ENCODE measurements at regions not wholly inside any gene's neighbourhood (a gene's known extent, or its start where the extent isn't known, plus 50 kb on each side); places are given as distances from the start of the nearest gene placed in this dataset.

DNA sequence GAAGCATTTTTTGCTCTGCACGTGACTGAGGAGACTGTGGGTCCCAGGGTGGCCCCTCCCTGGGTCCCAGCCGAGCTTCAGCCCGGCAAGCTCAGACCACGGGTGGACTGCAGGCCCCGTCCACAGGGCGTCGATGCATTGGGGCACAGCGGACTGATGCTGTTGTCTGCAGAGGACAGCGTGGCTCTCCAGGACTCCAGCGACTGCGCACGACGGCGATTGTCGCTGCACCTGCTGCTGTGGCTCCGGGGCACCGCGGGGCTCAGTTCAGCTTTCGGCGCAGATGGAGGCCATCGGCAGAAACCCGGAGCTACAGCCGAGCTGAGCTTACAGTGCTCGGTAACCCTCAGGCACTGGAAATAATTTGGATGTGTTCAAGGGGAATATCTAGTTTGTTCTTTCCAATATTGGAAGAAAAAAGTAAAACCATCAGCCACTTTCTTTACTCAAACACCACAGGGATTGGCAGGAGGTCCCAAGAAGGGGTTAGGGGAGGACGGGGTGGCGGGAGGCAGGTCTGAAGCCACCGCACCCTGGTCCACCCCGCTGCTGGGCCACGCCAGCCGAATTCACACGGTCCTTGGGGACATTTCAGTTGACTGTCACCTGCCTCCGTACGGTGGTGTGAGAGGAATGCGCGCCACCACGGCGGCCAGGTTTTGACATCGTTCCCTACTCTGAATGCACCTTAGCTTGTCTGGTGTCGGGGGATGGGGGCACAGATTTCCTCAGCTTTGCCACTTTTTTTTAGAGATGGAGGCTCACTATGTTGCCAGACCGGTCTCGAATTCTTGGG lies 88.7 kb upstream of the RPH3AL start:
- no peak for TF ChIP-seq HMGA2 (CRISPR knock-in tag; IDR thresholded peaks at IDR 0.05)
- no peak for TF ChIP-seq SP1 (CRISPR knock-in tag; conservative IDR thresholded peaks at IDR 0.05)
- no peak for TF ChIP-seq MXD4 (CRISPR knock-in tag; IDR thresholded peaks at IDR 0.05; ENCODE audit: borderline replicate concordance)
- TF ChIP-seq TCF7 (CRISPR knock-in tag; IDR thresholded peaks at IDR 0.05; ENCODE audit: low read depth) = no peak
- TF ChIP-seq, protein P1, sequence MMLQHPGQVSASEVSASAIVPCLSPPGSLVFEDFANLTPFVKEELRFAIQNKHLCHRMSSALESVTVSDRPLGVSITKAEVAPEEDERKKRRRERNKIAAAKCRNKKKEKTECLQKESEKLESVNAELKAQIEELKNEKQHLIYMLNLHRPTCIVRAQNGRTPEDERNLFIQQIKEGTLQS (CRISPR knock-in tag; conservative IDR thresholded peaks at IDR 0.05) = no peak
- no peak for TF ChIP-seq NR1H2 (CRISPR knock-in tag; IDR thresholded peaks at IDR 0.05)
- no peak for TF ChIP-seq PRRX2 (CRISPR knock-in tag; IDR thresholded peaks at IDR 0.05)
- TF ChIP-seq, protein P2, sequence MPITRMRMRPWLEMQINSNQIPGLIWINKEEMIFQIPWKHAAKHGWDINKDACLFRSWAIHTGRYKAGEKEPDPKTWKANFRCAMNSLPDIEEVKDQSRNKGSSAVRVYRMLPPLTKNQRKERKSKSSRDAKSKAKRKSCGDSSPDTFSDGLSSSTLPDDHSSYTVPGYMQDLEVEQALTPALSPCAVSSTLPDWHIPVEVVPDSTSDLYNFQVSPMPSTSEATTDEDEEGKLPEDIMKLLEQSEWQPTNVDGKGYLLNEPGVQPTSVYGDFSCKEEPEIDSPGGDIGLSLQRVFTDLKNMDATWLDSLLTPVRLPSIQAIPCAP (CRISPR knock-in tag; IDR thresholded peaks at IDR 0.05) = no peak
- no peak for TF ChIP-seq EMX1 (CRISPR knock-in tag; IDR thresholded peaks at IDR 0.05)
- TF ChIP-seq, protein P3, sequence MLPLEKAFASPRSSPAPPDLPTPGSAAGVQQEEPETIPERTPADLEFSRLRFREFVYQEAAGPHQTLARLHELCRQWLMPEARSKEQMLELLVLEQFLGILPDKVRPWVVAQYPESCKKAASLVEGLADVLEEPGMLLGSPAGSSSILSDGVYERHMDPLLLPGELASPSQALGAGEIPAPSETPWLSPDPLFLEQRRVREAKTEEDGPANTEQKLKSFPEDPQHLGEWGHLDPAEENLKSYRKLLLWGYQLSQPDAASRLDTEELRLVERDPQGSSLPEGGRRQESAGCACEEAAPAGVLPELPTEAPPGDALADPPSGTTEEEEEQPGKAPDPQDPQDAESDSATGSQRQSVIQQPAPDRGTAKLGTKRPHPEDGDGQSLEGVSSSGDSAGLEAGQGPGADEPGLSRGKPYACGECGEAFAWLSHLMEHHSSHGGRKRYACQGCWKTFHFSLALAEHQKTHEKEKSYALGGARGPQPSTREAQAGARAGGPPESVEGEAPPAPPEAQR (CRISPR knock-in tag; IDR thresholded peaks at IDR 0.05) = no peak
- TF ChIP-seq TP53 (CRISPR knock-in tag; IDR thresholded peaks at IDR 0.05) = no peak
- TF ChIP-seq, protein P4, sequence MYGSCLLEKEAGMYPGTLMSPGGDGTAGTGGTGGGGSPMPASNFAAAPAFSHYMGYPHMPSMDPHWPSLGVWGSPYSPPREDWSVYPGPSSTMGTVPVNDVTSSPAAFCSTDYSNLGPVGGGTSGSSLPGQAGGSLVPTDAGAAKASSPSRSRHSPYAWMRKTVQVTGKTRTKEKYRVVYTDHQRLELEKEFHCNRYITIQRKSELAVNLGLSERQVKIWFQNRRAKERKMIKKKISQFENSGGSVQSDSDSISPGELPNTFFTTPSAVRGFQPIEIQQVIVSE (CRISPR knock-in tag; IDR thresholded peaks at IDR 0.05; ENCODE audit: borderline replicate concordance) = no peak
- TF ChIP-seq TEAD1 (CRISPR knock-in tag; IDR thresholded peaks at IDR 0.05) = no peak
- no peak for TF ChIP-seq CREM (CRISPR knock-in tag; IDR thresholded peaks at IDR 0.05)
- no peak for TF ChIP-seq NR2C2 (CRISPR knock-in tag; IDR thresholded peaks at IDR 0.05)
- TF ChIP-seq, protein P5, sequence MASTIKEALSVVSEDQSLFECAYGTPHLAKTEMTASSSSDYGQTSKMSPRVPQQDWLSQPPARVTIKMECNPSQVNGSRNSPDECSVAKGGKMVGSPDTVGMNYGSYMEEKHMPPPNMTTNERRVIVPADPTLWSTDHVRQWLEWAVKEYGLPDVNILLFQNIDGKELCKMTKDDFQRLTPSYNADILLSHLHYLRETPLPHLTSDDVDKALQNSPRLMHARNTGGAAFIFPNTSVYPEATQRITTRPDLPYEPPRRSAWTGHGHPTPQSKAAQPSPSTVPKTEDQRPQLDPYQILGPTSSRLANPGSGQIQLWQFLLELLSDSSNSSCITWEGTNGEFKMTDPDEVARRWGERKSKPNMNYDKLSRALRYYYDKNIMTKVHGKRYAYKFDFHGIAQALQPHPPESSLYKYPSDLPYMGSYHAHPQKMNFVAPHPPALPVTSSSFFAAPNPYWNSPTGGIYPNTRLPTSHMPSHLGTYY (CRISPR knock-in tag; IDR thresholded peaks at IDR 0.05) = no peak
- TF ChIP-seq ETV6 (CRISPR knock-in tag; IDR thresholded peaks at IDR 0.05) = no peak
- TF ChIP-seq, protein P6, sequence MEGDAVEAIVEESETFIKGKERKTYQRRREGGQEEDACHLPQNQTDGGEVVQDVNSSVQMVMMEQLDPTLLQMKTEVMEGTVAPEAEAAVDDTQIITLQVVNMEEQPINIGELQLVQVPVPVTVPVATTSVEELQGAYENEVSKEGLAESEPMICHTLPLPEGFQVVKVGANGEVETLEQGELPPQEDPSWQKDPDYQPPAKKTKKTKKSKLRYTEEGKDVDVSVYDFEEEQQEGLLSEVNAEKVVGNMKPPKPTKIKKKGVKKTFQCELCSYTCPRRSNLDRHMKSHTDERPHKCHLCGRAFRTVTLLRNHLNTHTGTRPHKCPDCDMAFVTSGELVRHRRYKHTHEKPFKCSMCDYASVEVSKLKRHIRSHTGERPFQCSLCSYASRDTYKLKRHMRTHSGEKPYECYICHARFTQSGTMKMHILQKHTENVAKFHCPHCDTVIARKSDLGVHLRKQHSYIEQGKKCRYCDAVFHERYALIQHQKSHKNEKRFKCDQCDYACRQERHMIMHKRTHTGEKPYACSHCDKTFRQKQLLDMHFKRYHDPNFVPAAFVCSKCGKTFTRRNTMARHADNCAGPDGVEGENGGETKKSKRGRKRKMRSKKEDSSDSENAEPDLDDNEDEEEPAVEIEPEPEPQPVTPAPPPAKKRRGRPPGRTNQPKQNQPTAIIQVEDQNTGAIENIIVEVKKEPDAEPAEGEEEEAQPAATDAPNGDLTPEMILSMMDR (IDR thresholded peaks at IDR 0.05) = no peak
- TF ChIP-seq FOXJ3 (CRISPR knock-in tag; IDR thresholded peaks at IDR 0.05; ENCODE audit: borderline replicate concordance) = no peak
- TF ChIP-seq ZNF317 (CRISPR knock-in tag; IDR thresholded peaks at IDR 0.05; ENCODE audit: borderline replicate concordance, low read depth) = no peak
- Mint-ChIP-seq H3K9me3 (peaks cover 12% of the 10 kb centered on the region), H3K4me1 (no peaks in the 10 kb centered on the region), H3K4me3 (no peak overlapping the region), H3K27ac (no peak overlapping the region), H3K27me3 (ENCODE audit: low read depth) (no peaks in the 10 kb centered on the region), H3K36me3 (peaks cover 4% of the 10 kb centered on the region)
- no peak for DNase-seq (ENCODE audit: low spot score)
- CTCF ChIA-PET = interaction anchor here (0.7 to 1.8 kb wide), 3 partner anchors 29 to 418 kb away, joined by 3 to 7 read pairs (median 3); no protein-coding TSS in a partner anchor
- POLR2A ChIA-PET = interaction anchor here (1.1 kb wide), 1 partner anchor 183 kb away, joined by 3 read pairs; no protein-coding TSS in a partner anchor
- ATAC-seq = no peak
